NCI-H526 (cell line): ENCODE measurements at regions not wholly inside any gene's neighbourhood (a gene's known extent, or its start where the extent isn't known, plus 50 kb on each side); places are given as distances from the start of the nearest gene placed in this dataset.
"Not testable (repeated sequence)": the region's sequence is repeated elsewhere in the genome, so short reads cannot be mapped to it uniquely, and the experiment has no call there.

Source experiments
- DNase-seq, 2 experiments: peaks; one replicate each; lab custom pipeline; 2025; lab: John Stamatoyannopoulos, UW

- DNase-seq: no peak
Observed at GRCh38 chr5:4019009-4019769, 423.6 kb downstream of the IRX1 start.

- DNase-seq: no peak
Observed at GRCh38 chr5:4019841-4020240, 424.2 kb downstream of the IRX1 start.

GRCh38 chr5:4020400-4020799 is 424.8 kb downstream of the IRX1 start:
- DNase-seq: no peak

DNA sequence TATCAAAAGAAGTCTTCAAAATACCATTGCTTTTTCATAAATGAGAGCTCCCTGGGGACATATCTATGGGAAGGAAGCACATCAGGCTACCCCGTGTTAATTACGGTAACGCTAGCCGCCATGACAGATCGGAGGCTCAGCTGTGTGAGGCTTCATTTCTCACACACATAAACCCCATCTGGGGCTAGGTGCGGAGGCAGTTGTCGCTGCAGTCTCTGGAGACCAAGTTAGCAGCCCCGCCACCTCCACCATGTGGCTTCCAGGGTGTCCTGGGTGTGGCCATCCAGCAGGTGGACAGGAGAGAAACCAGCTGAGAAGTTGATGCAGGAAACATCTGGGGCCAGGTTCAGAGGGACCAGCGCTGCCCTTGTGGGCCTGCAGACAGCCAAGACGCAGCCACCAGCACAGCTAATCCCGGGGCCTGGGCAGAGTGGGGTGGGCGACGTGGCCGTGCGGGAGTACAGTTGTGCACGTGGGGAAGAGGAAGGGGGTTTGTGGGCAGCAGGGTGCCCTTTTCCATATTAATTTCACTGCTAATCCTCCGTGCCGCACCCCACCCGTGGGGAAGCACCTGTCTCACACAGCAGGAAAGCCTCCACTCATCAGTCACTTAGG is 426.5 kb downstream of the IRX1 start:
- no peak for DNase-seq

DNA sequence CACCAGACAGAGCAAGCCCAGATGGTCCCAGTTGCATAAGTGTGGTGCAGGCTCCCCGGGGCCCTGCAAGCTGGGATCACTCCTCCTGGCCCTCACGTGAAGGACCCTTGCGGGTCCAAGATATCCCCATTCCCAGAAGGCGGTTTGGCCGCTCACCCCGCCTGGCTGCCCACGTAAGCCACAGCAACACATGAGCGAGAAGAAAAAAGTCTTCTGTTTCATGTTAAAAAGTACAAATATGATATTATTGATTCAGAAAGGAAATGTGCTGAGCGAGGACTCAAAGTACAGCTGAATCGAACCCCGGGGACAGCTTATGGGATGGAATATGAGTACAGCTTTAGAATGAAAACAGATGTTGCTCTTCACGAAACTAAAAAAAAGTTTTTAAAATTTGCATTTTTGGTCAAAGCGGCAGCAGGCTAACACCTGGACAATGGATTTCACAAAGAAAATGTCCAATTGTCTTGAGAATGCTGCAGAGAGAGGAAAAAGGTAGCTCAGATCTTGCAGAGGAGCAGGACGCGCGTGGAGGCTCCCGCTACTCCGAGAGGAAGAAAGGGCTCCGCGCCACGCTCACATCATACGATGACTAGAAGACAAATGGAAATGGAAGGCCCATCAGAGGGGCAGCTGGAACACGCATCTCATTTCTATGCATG is 427.6 kb downstream of the IRX1 start:
- DNase-seq: no peak

GRCh38 chr5:4023753-4024335 is 428.2 kb downstream of the IRX1 start:
- no peak for DNase-seq

- DNase-seq: no peak
Observed at GRCh38 chr5:4027088-4027734, 431.6 kb downstream of the IRX1 start.

GRCh38 chr5:4028384-4028783 is 432.8 kb downstream of the IRX1 start:
- no peak for DNase-seq

DNA sequence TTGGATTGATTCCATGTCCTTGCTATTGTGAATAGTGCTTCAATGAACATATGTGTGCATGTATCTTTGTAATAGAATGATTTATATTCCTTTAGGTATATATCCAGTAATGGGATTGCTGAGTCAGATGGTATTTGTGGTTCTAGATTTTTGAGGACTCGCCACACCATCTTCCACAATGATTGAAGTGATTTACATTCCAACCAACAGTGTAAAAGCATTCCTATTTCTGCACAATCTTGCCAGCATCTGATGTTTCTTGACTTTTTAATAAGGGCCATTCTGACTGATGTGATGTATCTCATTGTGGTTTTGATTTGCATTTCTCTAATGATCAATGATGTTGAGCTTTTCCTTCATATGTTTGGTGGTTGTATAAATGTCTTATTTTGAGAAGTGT is 437.9 kb downstream of the IRX1 start:
- not testable (repeated sequence) for DNase-seq

DNA sequence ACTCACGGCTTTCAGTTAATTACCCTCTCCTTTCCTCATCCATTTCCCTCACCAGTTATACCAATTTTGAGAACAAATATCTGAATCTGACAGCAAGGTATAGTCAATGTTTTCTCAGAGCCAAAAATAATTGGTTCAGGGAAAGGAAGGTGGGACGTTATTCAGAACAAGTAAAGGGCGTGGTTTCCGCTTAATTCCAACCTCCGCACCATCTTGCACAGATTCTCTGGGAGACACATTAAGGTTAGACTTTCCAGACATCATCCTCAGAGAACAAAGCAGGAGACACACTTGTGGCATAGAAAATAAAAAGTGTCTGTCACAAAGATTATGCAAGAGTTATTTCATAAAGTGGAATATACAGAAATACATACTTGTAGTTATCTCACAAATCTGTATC is 441.2 kb downstream of the IRX1 start:
- DNase-seq: no peak

DNA sequence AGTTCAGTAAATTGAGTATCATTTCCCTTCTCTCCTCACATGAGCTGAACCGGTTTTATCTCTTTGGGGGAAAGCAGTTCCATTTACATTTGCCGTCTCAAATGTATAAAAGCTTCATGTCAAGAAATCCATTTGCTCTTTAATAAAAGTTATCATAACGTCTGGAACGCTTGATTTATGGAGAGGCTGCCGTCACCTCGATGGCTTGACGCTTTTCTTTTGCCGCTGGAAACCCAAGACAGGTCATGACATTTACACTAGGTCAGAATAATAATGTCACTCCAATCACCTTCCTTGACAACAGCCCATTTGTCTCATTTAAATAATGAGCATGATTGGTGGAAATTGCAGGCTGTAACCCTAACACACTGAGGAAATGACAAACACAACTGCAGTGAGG is 443.4 kb downstream of the IRX1 start:
- DNase-seq: no peak

GRCh38 chr5:4042311-4042710 is 446.7 kb downstream of the IRX1 start:
- DNase-seq: no peak

DNA sequence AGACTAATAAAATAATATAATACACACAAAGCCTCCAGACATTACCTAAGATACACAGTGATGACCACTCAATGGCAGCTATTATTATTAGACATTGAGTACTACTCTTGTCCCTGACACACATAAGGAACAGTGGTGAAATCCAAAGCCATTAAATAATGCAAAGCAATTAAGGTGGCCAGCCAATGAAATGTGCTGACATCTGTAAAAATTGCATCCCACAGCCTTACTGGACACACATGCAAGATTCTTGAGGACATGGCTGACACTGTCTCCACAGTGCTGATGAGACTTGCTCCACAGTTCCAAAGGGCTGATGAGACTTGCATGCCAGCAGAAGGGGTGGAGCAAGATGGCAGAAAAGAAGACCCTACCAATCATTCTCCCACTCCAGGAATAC is 447.5 kb downstream of the IRX1 start:
- no peak for DNase-seq

GRCh38 chr5:4044881-4045280 is 449.2 kb downstream of the IRX1 start:
- DNase-seq: no peak

GRCh38 chr5:4048398-4048797 is 452.8 kb downstream of the IRX1 start:
- DNase-seq: no peak

DNA sequence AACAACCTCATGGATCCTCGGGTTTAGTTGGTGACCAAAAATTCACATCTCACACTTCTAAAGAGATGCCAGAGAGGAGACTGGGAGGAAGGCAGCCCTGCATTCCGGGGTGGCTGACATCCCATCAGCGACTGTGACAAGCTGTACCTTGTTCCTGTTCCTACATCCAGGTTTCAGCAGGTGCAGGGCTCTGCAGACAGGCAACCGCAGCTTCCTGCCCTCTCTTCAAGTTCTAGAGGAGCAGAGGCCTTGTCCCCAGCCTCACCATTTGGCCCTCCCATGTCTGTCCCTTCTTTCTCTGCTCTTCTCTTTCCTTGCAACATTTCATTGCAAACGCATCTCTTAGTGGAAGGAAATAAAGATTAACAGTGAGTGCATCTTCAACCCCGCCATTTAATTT is 454.6 kb downstream of the IRX1 start:
- no peak for DNase-seq

GRCh38 chr5:4053136-4053535 is 457.5 kb downstream of the IRX1 start:
- DNase-seq: peak in 1 of 2 experiments; percentile 4

- DNase-seq: no peak
Observed at GRCh38 chr5:4054092-4054491, 458.5 kb downstream of the IRX1 start.

DNA sequence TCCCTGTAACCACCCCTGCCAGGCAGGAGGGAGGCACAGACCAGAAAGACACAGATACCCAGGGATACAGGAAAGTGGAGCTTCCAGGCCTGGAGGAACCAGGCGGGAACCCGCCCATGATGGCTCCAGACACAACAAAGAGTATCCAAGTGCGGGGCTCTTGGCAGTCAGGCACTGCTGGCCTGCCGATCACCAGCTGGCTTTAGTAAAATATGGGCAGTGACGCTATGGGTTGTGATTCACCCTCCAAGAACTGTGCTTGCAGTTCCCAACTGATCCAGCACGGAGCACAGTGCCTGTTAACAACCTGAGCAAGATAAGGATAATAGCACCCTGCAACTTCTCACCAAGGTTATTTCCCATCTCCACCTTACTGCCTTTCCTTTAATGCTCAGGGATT is 463.3 kb downstream of the IRX1 start:
- DNase-seq: no peak

- DNase-seq: no peak
Observed at GRCh38 chr5:4065472-4066320, 470.1 kb downstream of the IRX1 start.

DNA sequence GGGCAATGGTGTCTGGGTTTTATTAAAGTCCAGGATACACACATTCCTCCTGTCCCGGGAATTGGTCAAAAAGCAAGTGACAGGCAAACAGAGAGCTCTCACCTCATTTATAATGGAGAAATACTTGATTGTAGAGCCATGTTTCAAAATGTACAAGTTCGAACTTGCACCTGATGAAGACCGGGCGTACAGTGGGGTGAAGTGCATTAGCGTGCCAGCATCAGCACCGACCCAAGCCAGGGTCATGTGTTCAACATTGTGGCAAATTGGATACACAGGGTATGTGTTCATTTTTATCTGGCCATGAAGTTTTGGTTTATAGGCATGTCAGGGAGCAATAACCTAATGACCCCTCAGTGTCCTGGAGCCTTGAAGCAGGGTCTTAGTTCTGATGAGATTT is 472.5 kb downstream of the IRX1 start:
- DNase-seq: no peak

DNA sequence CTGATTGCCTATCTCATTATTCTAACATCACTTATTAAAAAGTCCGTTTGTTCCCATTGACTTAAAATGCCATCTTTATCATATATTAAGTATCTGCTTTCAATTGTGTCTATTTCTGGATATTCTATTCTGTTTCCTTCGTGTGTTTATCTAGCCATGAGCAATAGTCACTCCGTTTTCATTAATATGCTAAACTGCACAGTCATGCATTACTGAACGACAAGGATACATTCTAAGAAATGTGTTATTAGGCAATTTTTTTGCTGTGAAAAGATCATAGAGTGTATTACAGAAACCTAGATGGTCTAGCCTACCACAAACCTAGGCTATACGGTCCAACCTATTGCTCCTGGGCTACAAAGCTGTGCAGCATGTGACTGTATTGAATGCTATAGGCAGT is 482.9 kb downstream of the IRX1 start:
- DNase-seq: no peak
